A549 (cell line): ENCODE measurements at regions not wholly inside any gene's neighbourhood (a gene's known extent, or its start where the extent isn't known, plus 50 kb on each side); places are given as distances from the start of the nearest gene placed in this dataset.

Experiments used
- ATAC-seq, 2 experiments: fragments of 200-7000 bp in 1 of 2; fragments of >200 bp in 1 of 2; cut with Nextera tagmentation in 1 of 2; cut with Tn5 transposase in 1 of 2; 3 replicates each; pipeline versions ENCODE4 v1.8.0 to v1.9.1; 2018 to 2020; ENCODE audit warnings: mild to moderate bottlenecking in 1 of 2, moderate library complexity in 1 of 2
- CTCF ChIA-PET: fragments of 300-600 bp; sonication (Branson Sonifier 250); formaldehyde crosslinking; extraction: SDS; loops from one replicate; lab custom pipeline; 2021; ENCODE audit warnings: antibody characterized with exemption, inconsistent platforms; lab: Yijun Ruan, JAX
- POLR2A ChIA-PET: fragments of 350-600 bp; formaldehyde crosslinking; extraction: SDS; loops from one replicate; lab custom pipeline; 2021; ENCODE audit warnings: antibody characterized with exemption, inconsistent platforms; lab: Yijun Ruan, JAX
- DNase-seq, 2 experiments: peaks; one replicate each; pipeline versions ENCODE4 v3.0.0 to v3.0.0-alpha.2; 2011 to 2016; ENCODE audit warnings: low read depth in 1 of 2, low spot score in 1 of 2
- FAIRE-seq: peaks from 2 replicates; lab custom pipeline; 2011; peaks lifted over from hg19 to GRCh38; lab: Jason Lieb, UNC
- H3K27ac ChIP-seq, 2 experiments: fragments of >200 bp; sonication (Bioruptor Twin); formaldehyde crosslinking; 3 replicates each; pipeline ENCODE4 v1.5.1; 2016 to 2017
- H3K4me1 ChIP-seq: fragments of >200 bp; sonication (Bioruptor Twin); formaldehyde crosslinking; 3 replicates; pipeline ENCODE4 v1.6.1; 2016
- H3K4me2 ChIP-seq: fragments of >200 bp; sonication (Bioruptor Twin); formaldehyde crosslinking; 3 replicates; pipeline ENCODE4 v1.6.1; 2016
- H3K4me3 ChIP-seq: fragments of >200 bp; sonication (Bioruptor Twin); formaldehyde crosslinking; 3 replicates; pipeline ENCODE4 v1.5.1; 2016
- H3K9me3 ChIP-seq: fragments of >200 bp; sonication (Bioruptor Twin); formaldehyde crosslinking; 3 replicates; pipeline ENCODE4 v1.6.1; 2016
- BCL3 ChIP-seq: fragments of >200 bp; sonication (Bioruptor Twin); formaldehyde crosslinking; IDR thresholded peaks from 3 replicates; pipeline ENCODE4 v1.6.1; 2016
- BHLHE40 ChIP-seq: IDR thresholded peaks from 2 replicates; pipeline ENCODE4 v1.6.1; 2012; ENCODE audit warnings: low read depth, low read length, inconsistent platforms
- CBX8 ChIP-seq: fragments of 200-600 bp; sonication (generic); IDR thresholded peaks from 2 replicates; pipeline ENCODE4 v1.6.1; 2016
- CEBPB ChIP-seq, 2 experiments: fragments of >200 bp in 1 of 2; sonication (Bioruptor Twin) in 1 of 2; formaldehyde crosslinking in 1 of 2; IDR thresholded peaks; 2 replicates each; pipeline ENCODE4 v1.6.1; 2012 to 2016
- CHD4 ChIP-seq: fragments of 200-600 bp; sonication (generic); IDR thresholded peaks from 2 replicates; pipeline ENCODE4 v1.6.1; 2016; ENCODE audit warnings: antibody characterized with exemption, mild to moderate bottlenecking, borderline replicate concordance
- E2F6 ChIP-seq: IDR thresholded peaks from 2 replicates; pipeline ENCODE4 v1.6.1; 2012; ENCODE audit warnings: low read depth, borderline replicate concordance
- EHMT2 ChIP-seq: fragments of 200-600 bp; sonication (generic); IDR thresholded peaks from 2 replicates; pipeline ENCODE4 v1.6.1; 2016; ENCODE audit warnings: antibody characterized with exemption, low read depth, mild to moderate bottlenecking, moderate library complexity
- EP300 ChIP-seq, 2 experiments: fragments of >200 bp; sonication (Bioruptor Twin); formaldehyde crosslinking; IDR thresholded peaks; 2 replicates in 1 of 2; 3 replicates in 1 of 2; pipeline ENCODE4 v1.6.1; 2016 to 2017
- FOSB ChIP-seq: fragments of 250-450 bp; sonication (Bioruptor Pico); IDR thresholded peaks from 2 replicates; pipeline ENCODE4 v1.5.0; 2020; ENCODE audit warnings: mild to moderate bottlenecking, moderate library complexity
- HDAC2 ChIP-seq: fragments of 200-600 bp; sonication (generic); IDR thresholded peaks from 2 replicates; pipeline ENCODE4 v1.6.1; 2016
- HES2 ChIP-seq: fragments of >200 bp; sonication (Bioruptor Twin); formaldehyde crosslinking; IDR thresholded peaks from 2 replicates; pipeline ENCODE4 v1.6.1; 2016
- HMGXB4 ChIP-seq: fragments of 250-450 bp; sonication (Bioruptor Pico); IDR thresholded peaks from 2 replicates; pipeline ENCODE4 v1.5.0; 2021; ENCODE audit warnings: mild to moderate bottlenecking, moderate library complexity, borderline replicate concordance
- HOXB5 ChIP-seq: fragments of 250-450 bp; sonication (Bioruptor Pico); IDR thresholded peaks from 2 replicates; pipeline ENCODE4 v1.5.0; 2020; ENCODE audit warnings: mild to moderate bottlenecking, moderate library complexity
- JUNB ChIP-seq: fragments of >200 bp; sonication (Bioruptor Twin); formaldehyde crosslinking; IDR thresholded peaks from 2 replicates; pipeline ENCODE4 v1.6.1; 2016
- KDM1A ChIP-seq: fragments of 200-600 bp; sonication (generic); IDR thresholded peaks from 2 replicates; pipeline ENCODE4 v1.6.1; 2016; ENCODE audit warnings: low read depth, mild to moderate bottlenecking
- MAX ChIP-seq: IDR thresholded peaks from 2 replicates; pipeline ENCODE4 v1.6.1; 2012
- MYC ChIP-seq: IDR thresholded peaks from 2 replicates; pipeline ENCODE4 v1.6.1; 2012; ENCODE audit warnings: mild to moderate bottlenecking, inconsistent platforms, low read length, improper control_type of control experiment, borderline replicate concordance
- NPAS2 ChIP-seq: fragments of 250-450 bp; sonication (Bioruptor Pico); IDR thresholded peaks from 2 replicates; pipeline ENCODE4 v1.8.0; 2022; ENCODE audit warnings: mild to moderate bottlenecking, moderate library complexity, borderline replicate concordance
- PHF8 ChIP-seq: fragments of 200-600 bp; sonication (generic); IDR thresholded peaks from 2 replicates; pipeline ENCODE4 v1.6.1; 2016; ENCODE audit warnings: low read depth, mild to moderate bottlenecking, antibody characterized with exemption, moderate library complexity, borderline replicate concordance
- POLR2AphosphoS2 ChIP-seq: conservative IDR thresholded peaks from 2 replicates; pipeline ENCODE4 v1.6.1; 2012; ENCODE audit warnings: low read length, improper control_type of control experiment, inconsistent platforms
- RARB ChIP-seq: fragments of 250-450 bp; sonication (Bioruptor Pico); IDR thresholded peaks from 2 replicates; pipeline ENCODE4 v1.8.0; 2021; ENCODE audit warnings: mild to moderate bottlenecking, moderate library complexity
- RCOR1 ChIP-seq: fragments of 150-350 bp; IDR thresholded peaks from 2 replicates; pipeline ENCODE4 v1.6.1; 2014; ENCODE audit warnings: antibody characterized with exemption, low read length, low read depth
- ZC3H11A ChIP-seq: fragments of 450-650 bp; IDR thresholded peaks from 2 replicates; pipeline ENCODE4 v1.6.1; 2014; ENCODE audit warnings: antibody characterized with exemption, mild to moderate bottlenecking
- ZFP36 ChIP-seq: fragments of 450-650 bp; IDR thresholded peaks from 2 replicates; pipeline ENCODE4 v1.6.1; 2014; ENCODE audit warnings: borderline replicate concordance; ENCODE audit not compliant: partially characterized antibody
- WGBS: methylation state at CpG from one replicate; pipeline ENCODE4 v1.1.6; 2017; ENCODE audit errors: missing lambda C conversion rate; 5-methylcytosine and 5-hydroxymethylcytosine counted together

GRCh38 chr6:160882791-160883279, 108.7 kb upstream of the MAP3K4 start:
- no peak overlapping the region for H3K27ac ChIP-seq
- POLR2A ChIA-PET: no interaction called here
- no peaks in the 10 kb centered on the region for H3K4me1 ChIP-seq
- WGBS: 64% methylated on average over 5 of the region's 5 CpGs
- no peak for ATAC-seq
- DNase-seq: no peak
- TF ChIP-seq NPAS2: no peak
- TF ChIP-seq RCOR1: no peak
- TF ChIP-seq HDAC2: no peak
- no peak for TF ChIP-seq MAX
- TF ChIP-seq HMGXB4 (CRISPR knock-in tag): no peak
- no peak for TF ChIP-seq CBX8
- TF ChIP-seq CEBPB (IDR thresholded peaks at IDR 0.05): no peak
- no peaks in the 10 kb centered on the region for H3K9me3 ChIP-seq
- H3K4me2 ChIP-seq: no peak overlapping the region
- no peak overlapping the region for H3K4me3 ChIP-seq
- CTCF ChIA-PET: no interaction called here
- FAIRE-seq: no peak

- TF ChIP-seq ZFP36 (no peak), E2F6 (no peak), HES2 (no peak), JUNB (no peak), HDAC2 (no peak), KDM1A (no peak), FOSB (CRISPR knock-in tag) (no peak), EHMT2 (no peak), POLR2AphosphoS2 (no peak), NPAS2 (no peak), HMGXB4 (CRISPR knock-in tag) (no peak), EP300 (IDR thresholded peaks at IDR 0.05) (no peak), PHF8 (no peak), CHD4 (no peak), RARB (CRISPR knock-in tag) (no peak)
- ATAC-seq (no peak), DNase-seq (no peak), FAIRE-seq (no peak)
- 64% methylated on average over 2 of the region's 2 CpGs for WGBS
- Histone ChIP-seq H3K4me2 (no peak overlapping the region), H3K27ac (no peak overlapping the region), H3K4me1 (no peaks in the 10 kb centered on the region), H3K9me3 (no peaks in the 10 kb centered on the region), H3K4me3 (no peak overlapping the region)
- POLR2A ChIA-PET: no interaction called here
- CTCF ChIA-PET: no interaction called here
These were observed 108.0 kb upstream of the MAP3K4 start for GRCh38 chr6:160883560-160883959.

GRCh38 chr6:160883999-160884398, 107.6 kb upstream of the MAP3K4 start:
- no peak overlapping the region for H3K4me3 ChIP-seq
- no peak overlapping the region for H3K4me2 ChIP-seq
- ATAC-seq: no peak
- no peak for TF ChIP-seq FOSB (CRISPR knock-in tag)
- no peak for TF ChIP-seq E2F6
- no peak for TF ChIP-seq BCL3
- no peak for TF ChIP-seq HMGXB4 (CRISPR knock-in tag)
- no peak for TF ChIP-seq ZC3H11A
- no peak for TF ChIP-seq BHLHE40
- no peak for TF ChIP-seq NPAS2
- TF ChIP-seq MYC: no peak
- no peak for TF ChIP-seq ZFP36
- TF ChIP-seq HES2: no peak
- no peak for TF ChIP-seq HOXB5 (CRISPR knock-in tag)
- TF ChIP-seq RCOR1: no peak
- ChIA-PET CTCF (interaction anchor here (0.6 kb wide), 1 partner anchor 11 kb away, joined by 3 read pairs; no protein-coding TSS in a partner anchor), POLR2A (no interaction called here)
- no peaks in the 10 kb centered on the region for H3K9me3 ChIP-seq
- no peak for FAIRE-seq
- no peaks in the 10 kb centered on the region for H3K4me1 ChIP-seq
- 66% methylated on average over 4 of the region's 4 CpGs for WGBS
- no peak for DNase-seq
- H3K27ac ChIP-seq: no peak overlapping the region
